ENCODE measurements at regions not wholly inside any gene's neighbourhood (a gene's known extent, or its start where the extent isn't known, plus 50 kb on each side); places are given as distances from the start of the nearest gene placed in this dataset.

DNA sequence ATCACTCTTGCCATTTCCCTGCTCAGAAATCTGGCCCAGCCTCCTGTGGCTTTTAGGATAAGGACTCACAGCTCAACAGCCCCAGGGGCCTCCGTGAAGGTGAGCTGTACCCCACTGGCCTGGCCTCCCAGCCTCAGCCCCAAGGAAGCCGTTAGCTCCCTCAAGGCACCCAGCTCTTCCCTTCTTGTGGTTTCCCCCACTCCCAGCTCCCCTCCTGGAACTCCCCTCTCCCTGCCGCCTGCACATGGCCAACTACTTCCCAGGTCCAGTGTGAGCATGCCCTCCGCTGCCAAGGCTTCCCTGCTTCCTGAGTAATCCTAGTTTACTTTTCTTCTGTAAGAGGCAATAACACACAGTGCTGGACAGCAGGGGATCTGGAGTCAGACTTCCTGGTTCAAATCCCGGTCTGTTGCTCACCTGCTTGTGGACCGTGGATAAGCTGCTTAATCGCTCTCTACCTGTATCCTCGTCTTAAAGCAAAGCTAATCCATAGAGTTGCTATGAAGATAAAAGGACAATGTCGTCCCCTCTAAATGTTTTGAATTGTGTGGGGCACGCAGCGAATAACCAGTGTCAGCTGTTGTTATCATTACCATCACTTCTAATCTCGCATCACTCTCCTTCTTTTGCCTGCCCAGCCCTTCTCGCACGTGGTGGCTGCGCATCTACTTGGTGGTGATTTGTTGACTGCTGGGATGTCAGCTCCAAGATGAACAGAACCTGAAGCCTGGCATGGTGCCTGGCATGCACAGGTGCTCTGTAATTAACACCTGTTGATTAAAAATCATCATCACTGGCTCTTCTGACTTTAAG, 86.6 kb downstream of the C5orf15 start:
- Histone ChIP-seq H3K36me3 (replicated peaks) (no peaks in the 10 kb centered on the region), H3K27me3 (replicated peaks) (no peaks in the 10 kb centered on the region), H3K4me3 (ENCODE audit: low read depth, low read length) (no peak overlapping the region), H3K27ac (no peak overlapping the region)
- in situ Hi-C loops (cut with HindIII; ENCODE audit: low pct_ligation_motif_present, low sequenced_read_pairs): no loop called here
- no peak for DNase-seq
- TF ChIP-seq, protein P1, sequence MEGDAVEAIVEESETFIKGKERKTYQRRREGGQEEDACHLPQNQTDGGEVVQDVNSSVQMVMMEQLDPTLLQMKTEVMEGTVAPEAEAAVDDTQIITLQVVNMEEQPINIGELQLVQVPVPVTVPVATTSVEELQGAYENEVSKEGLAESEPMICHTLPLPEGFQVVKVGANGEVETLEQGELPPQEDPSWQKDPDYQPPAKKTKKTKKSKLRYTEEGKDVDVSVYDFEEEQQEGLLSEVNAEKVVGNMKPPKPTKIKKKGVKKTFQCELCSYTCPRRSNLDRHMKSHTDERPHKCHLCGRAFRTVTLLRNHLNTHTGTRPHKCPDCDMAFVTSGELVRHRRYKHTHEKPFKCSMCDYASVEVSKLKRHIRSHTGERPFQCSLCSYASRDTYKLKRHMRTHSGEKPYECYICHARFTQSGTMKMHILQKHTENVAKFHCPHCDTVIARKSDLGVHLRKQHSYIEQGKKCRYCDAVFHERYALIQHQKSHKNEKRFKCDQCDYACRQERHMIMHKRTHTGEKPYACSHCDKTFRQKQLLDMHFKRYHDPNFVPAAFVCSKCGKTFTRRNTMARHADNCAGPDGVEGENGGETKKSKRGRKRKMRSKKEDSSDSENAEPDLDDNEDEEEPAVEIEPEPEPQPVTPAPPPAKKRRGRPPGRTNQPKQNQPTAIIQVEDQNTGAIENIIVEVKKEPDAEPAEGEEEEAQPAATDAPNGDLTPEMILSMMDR (IDR thresholded peaks at IDR 0.05; ENCODE audit: low read depth, low read length, missing control alignments): no peak

DNA sequence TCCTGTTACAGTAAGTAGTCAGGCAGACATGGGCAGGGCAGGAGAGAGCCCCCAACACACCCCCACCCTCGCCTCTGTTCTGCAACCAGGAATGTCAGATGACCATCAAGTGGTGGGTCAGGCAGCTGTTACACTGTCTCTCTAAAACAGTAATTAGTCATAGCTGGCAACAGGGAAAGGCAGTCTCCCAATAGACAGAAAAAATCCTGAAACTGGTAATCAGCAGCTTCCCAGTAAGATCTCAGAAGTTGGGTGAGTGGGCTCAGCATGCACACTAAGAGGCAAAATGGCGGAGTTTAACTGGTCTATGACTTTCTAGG, 90.2 kb downstream of the C5orf15 start:
- no peak overlapping the region for H3K27ac ChIP-seq
- no peak for DNase-seq
- H3K36me3 ChIP-seq (replicated peaks): no peaks in the 10 kb centered on the region
- H3K4me3 ChIP-seq (ENCODE audit: low read depth, low read length): no peak overlapping the region
- no peaks in the 10 kb centered on the region for H3K27me3 ChIP-seq (replicated peaks)
- in situ Hi-C loops (cut with HindIII; ENCODE audit: low pct_ligation_motif_present, low sequenced_read_pairs): no loop called here
- TF ChIP-seq, protein P1 (IDR thresholded peaks at IDR 0.05; ENCODE audit: low read depth, low read length, missing control alignments): no peak

DNA sequence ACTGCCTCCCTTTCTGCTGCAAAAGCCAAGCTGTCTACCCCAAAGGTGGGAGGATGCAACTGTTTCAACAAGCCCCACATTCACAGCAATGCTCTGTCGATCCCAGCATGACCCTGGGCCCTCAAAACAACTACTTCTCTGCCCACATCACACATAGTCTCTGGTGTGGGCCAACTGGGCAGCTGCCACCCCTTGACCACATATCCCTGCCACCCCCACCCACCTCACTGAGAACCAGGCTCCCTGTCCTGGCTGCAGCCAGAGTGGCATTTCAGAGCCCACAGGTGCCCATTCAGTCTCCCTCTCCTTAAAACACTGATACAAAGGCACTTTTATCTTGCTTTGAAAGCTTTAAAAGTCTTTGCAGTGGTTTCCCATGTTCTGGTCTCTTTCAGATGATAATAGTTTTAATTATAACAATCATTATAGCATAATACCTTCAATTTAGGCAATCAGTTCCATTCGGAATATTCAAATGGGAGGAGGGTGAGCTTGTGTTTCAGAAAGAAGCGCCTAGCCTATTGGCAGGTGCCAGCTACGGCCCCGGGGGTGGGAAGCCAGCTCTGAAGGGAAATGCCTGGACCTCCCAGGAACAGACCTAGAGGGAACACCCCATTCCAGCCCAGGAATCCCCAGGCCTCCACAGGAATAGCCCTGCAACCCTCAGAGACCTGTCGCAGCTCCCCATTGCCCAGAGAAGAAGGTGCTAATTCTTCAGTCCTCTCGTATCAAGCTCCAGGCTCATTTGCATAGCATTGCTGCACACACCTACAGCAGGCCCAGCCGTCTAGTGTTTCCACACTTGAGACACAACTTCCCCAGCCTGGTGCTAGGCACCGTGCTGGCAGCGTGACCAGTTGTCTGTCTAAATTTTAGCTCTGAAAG, 90.8 kb downstream of the C5orf15 start:
- Histone ChIP-seq H3K36me3 (replicated peaks) (no peaks in the 10 kb centered on the region), H3K27me3 (replicated peaks) (no peaks in the 10 kb centered on the region), H3K4me3 (ENCODE audit: low read depth, low read length) (no peak overlapping the region), H3K27ac (no peak overlapping the region)
- no peak for DNase-seq
- TF ChIP-seq, protein P1 (IDR thresholded peaks at IDR 0.05; ENCODE audit: low read depth, low read length, missing control alignments): no peak
- in situ Hi-C loops (cut with HindIII; ENCODE audit: low pct_ligation_motif_present, low sequenced_read_pairs): no loop called here

DNA sequence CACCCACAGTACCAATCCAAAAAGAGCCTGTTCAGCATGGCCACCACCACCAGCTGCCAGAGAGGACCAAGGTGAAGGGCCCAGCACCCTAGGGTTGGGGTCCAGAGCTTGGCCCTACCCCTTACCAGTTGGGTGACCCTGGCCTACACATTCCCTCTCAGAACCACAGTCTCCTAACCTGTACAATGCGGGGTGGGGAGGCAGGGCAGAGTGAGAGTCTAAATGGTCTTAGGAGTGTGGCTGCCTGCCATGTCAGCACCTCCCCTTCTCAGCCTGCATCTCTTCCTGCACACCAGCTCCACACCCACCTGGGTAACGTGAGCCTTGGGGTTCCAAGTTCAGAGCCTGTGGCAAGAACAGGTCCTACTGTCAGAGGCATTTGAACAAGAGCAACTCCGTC, 92.2 kb downstream of the C5orf15 start:
- Histone ChIP-seq H3K4me3 (ENCODE audit: low read depth, low read length) (no peak overlapping the region), H3K27me3 (replicated peaks) (no peaks in the 10 kb centered on the region), H3K36me3 (replicated peaks) (no peaks in the 10 kb centered on the region), H3K27ac (no peak overlapping the region)
- in situ Hi-C loops (cut with HindIII; ENCODE audit: low pct_ligation_motif_present, low sequenced_read_pairs): no loop called here
- DNase-seq: no peak
- TF ChIP-seq, protein P1 (IDR thresholded peaks at IDR 0.05; ENCODE audit: low read depth, low read length, missing control alignments): no peak

DNA sequence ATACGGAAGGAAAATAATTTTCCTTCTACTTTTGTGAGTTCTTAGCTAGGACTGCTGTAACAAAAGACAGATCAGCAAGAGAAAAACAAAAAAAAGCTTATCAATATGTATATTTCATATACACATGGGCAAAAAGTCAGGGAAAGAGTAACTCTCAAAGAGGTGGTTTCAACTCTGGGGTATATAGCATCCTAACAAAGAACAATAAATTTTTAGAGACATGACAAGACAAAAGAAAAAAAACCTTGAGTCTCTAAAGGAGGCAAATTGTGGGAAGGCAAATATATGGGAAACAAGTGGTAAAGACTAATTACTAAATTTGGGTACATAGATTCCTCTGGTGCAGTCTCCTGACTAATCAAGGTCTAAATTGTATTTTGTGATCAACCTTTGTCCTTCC, 93.2 kb downstream of the C5orf15 start:
- H3K27me3 ChIP-seq (replicated peaks): no peaks in the 10 kb centered on the region
- H3K36me3 ChIP-seq (replicated peaks): no peaks in the 10 kb centered on the region
- no peak overlapping the region for H3K4me3 ChIP-seq (ENCODE audit: low read depth, low read length)
- TF ChIP-seq, protein P1 (IDR thresholded peaks at IDR 0.05; ENCODE audit: low read depth, low read length, missing control alignments): no peak
- in situ Hi-C loops (cut with HindIII; ENCODE audit: low pct_ligation_motif_present, low sequenced_read_pairs): no loop called here
- DNase-seq: no peak
- H3K27ac ChIP-seq: no peak overlapping the region
